ENCODE measurements at regions not wholly inside any gene's neighbourhood (a gene's known extent, or its start where the extent isn't known, plus 50 kb on each side); places are given as distances from the start of the nearest gene placed in this dataset.

GRCh38 chr12:127388985-127389384, 878.0 kb upstream of the TMEM132C start:
- H3K27ac Mint-ChIP-seq: no peak overlapping the region
- H3K9me3 ChIP-seq (ENCODE audit: low read depth): no peaks in the 10 kb centered on the region
- H3K4me1 ChIP-seq: no peaks in the 10 kb centered on the region
- no peak overlapping the region for H2AFZ ChIP-seq (replicated peaks)
- no peak overlapping the region for H3K4me2 ChIP-seq
- no peaks in the 10 kb centered on the region for H4K20me1 ChIP-seq (ENCODE audit: low read depth)
- no peak overlapping the region for H3K4me3 ChIP-seq
- H3K9me3 Mint-ChIP-seq: no peaks in the 10 kb centered on the region
- DNase-seq (ENCODE audit: low spot score): no peak
- H3F3A ChIP-seq (ENCODE audit: low read depth): no peaks in the 10 kb centered on the region
- H3K36me3 Mint-ChIP-seq: no peaks in the 10 kb centered on the region
- H3K79me2 ChIP-seq (ENCODE audit: low read depth): no peaks in the 10 kb centered on the region
- H3K4me1 Mint-ChIP-seq: no peaks in the 10 kb centered on the region
- no peak overlapping the region for H3K27ac ChIP-seq
- H3K36me3 ChIP-seq: no peaks in the 10 kb centered on the region
- no peak overlapping the region for H3K4me3 Mint-ChIP-seq
- no peak overlapping the region for H3K9ac ChIP-seq
- no peaks in the 10 kb centered on the region for H3K27me3 ChIP-seq
- H3K27me3 Mint-ChIP-seq (ENCODE audit: insufficient read depth, low read depth): peaks cover 11% of the 10 kb centered on the region
- TF ChIP-seq EZH2 (IDR thresholded peaks at IDR 0.05): no peak
- TF ChIP-seq CTCF (IDR thresholded peaks at IDR 0.05): no peak
- no peak for TF ChIP-seq EZH2phosphoT487 (IDR thresholded peaks at IDR 0.05)

DNA sequence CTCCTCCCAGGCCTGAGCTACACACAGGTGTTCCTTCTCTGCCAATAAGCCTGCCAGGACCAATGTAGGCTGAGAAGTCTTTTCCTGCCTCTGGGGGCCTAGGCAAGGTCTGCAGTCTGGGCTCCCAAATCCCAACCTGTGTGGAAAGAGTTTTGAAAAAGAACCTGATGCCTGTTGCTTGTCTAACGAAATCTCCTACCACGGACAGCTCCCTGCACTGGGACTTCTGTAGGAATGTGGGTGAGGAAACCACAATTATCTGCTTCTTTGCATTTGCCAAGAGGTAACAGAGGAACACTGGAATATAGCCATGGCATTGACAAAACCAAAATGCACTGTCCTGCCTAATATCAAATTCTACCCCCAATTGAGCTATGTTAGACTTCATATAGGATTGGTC, 877.0 kb upstream of the TMEM132C start:
- Histone ChIP-seq H3K9me3 (ENCODE audit: low read depth) (no peaks in the 10 kb centered on the region), H3K4me3 (no peak overlapping the region), H3K9ac (no peak overlapping the region), H3K36me3 (no peaks in the 10 kb centered on the region), H3F3A (ENCODE audit: low read depth) (no peaks in the 10 kb centered on the region), H3K4me2 (no peak overlapping the region), H4K20me1 (ENCODE audit: low read depth) (no peaks in the 10 kb centered on the region), H3K27me3 (no peaks in the 10 kb centered on the region), H2AFZ (replicated peaks) (no peak overlapping the region), H3K79me2 (ENCODE audit: low read depth) (no peaks in the 10 kb centered on the region), H3K27ac (no peak overlapping the region), H3K4me1 (no peaks in the 10 kb centered on the region)
- Mint-ChIP-seq H3K4me1 (no peaks in the 10 kb centered on the region), H3K4me3 (no peak overlapping the region), H3K27ac (no peak overlapping the region), H3K36me3 (no peaks in the 10 kb centered on the region), H3K9me3 (no peaks in the 10 kb centered on the region), H3K27me3 (ENCODE audit: insufficient read depth, low read depth) (peaks cover 11% of the 10 kb centered on the region)
- peak; percentile 72 for DNase-seq (ENCODE audit: low spot score)
- TF ChIP-seq EZH2 (IDR thresholded peaks at IDR 0.05): no peak
- TF ChIP-seq CTCF (IDR thresholded peaks at IDR 0.05): no peak
- TF ChIP-seq EZH2phosphoT487 (IDR thresholded peaks at IDR 0.05): no peak

- Histone ChIP-seq H3K4me3 (no peak overlapping the region), H3K27me3 (no peaks in the 10 kb centered on the region), H3F3A (ENCODE audit: low read depth) (no peaks in the 10 kb centered on the region), H3K79me2 (ENCODE audit: low read depth) (no peaks in the 10 kb centered on the region), H4K20me1 (ENCODE audit: low read depth) (no peaks in the 10 kb centered on the region), H3K9me3 (ENCODE audit: low read depth) (no peaks in the 10 kb centered on the region), H3K27ac (no peak overlapping the region), H2AFZ (replicated peaks) (no peak overlapping the region), H3K36me3 (no peaks in the 10 kb centered on the region), H3K4me1 (peaks cover 7% of the 10 kb centered on the region), H3K9ac (no peak overlapping the region), H3K4me2 (no peak overlapping the region)
- Mint-ChIP-seq H3K27me3 (ENCODE audit: insufficient read depth, low read depth) (peaks cover 9% of the 10 kb centered on the region), H3K9me3 (no peaks in the 10 kb centered on the region), H3K4me3 (no peak overlapping the region), H3K27ac (no peak overlapping the region), H3K36me3 (no peaks in the 10 kb centered on the region), H3K4me1 (no peaks in the 10 kb centered on the region)
- TF ChIP-seq EZH2phosphoT487 (IDR thresholded peaks at IDR 0.05) (no peak), EZH2 (IDR thresholded peaks at IDR 0.05) (no peak), CTCF (IDR thresholded peaks at IDR 0.05) (no peak)
- DNase-seq (ENCODE audit: low spot score): no peak
Observed at GRCh38 chr12:127393465-127393864, 873.5 kb upstream of the TMEM132C start.

- H3K27ac Mint-ChIP-seq: no peak overlapping the region
- Histone ChIP-seq H3K4me1 (peaks cover 7% of the 10 kb centered on the region), H3K79me2 (ENCODE audit: low read depth) (no peaks in the 10 kb centered on the region), H3K36me3 (no peaks in the 10 kb centered on the region), H3K9ac (no peak overlapping the region), H3K27ac (no peak overlapping the region), H3K27me3 (no peaks in the 10 kb centered on the region), H4K20me1 (ENCODE audit: low read depth) (no peaks in the 10 kb centered on the region), H3K4me3 (no peak overlapping the region), H3K9me3 (ENCODE audit: low read depth) (no peaks in the 10 kb centered on the region), H3F3A (ENCODE audit: low read depth) (no peaks in the 10 kb centered on the region), H2AFZ (replicated peaks) (no peak overlapping the region), H3K4me2 (no peak overlapping the region)
- H3K9me3 Mint-ChIP-seq: no peaks in the 10 kb centered on the region
- DNase-seq (ENCODE audit: low spot score): no peak
- TF ChIP-seq CTCF (IDR thresholded peaks at IDR 0.05): no peak
- no peak for TF ChIP-seq EZH2 (IDR thresholded peaks at IDR 0.05)
- no peak for TF ChIP-seq EZH2phosphoT487 (IDR thresholded peaks at IDR 0.05)
- no peak overlapping the region for H3K4me3 Mint-ChIP-seq
- H3K27me3 Mint-ChIP-seq (ENCODE audit: insufficient read depth, low read depth): peaks cover 9% of the 10 kb centered on the region
- H3K4me1 Mint-ChIP-seq: no peaks in the 10 kb centered on the region
- no peaks in the 10 kb centered on the region for H3K36me3 Mint-ChIP-seq
Observed at GRCh38 chr12:127393896-127394295, 873.1 kb upstream of the TMEM132C start.
